ENCODE measurements at regions not wholly inside any gene's neighbourhood (a gene's known extent, or its start where the extent isn't known, plus 50 kb on each side); places are given as distances from the start of the nearest gene placed in this dataset.

DNA sequence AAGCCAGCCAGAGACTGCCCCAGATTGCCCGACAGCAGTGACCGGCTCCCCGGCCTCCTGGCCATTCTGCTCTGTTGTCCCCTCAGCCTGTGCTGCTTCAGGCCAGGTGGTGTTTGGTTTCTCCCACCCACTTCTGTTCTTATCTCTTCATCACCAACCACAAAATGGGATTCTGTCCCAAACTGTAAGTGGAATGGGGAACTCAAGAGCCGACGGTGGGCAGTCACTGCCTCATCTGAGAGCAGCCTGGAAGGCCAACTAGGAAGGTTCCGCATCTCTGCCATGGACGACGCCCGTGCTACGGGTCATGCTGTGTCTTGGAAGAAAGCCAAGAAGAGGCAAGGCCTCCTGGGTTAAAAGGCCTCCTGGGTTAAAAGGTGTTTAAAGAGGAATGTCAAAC is 219.0 kb upstream of the PIK3R1 start:
- no peak overlapping the region for H2BK12ac ChIP-seq (ENCODE audit: low read length)
- H3K14ac ChIP-seq (ENCODE audit: low read length) = no peak overlapping the region
- no peaks in the 10 kb centered on the region for H3K9me3 ChIP-seq (replicated peaks in 1 of 2; ENCODE audit: control insufficient read depth in 2 of 2, insufficient read depth in 1 of 2, low read depth in 1 of 2, low read length in 2 of 2)
- no peak overlapping the region for H3K18ac ChIP-seq (ENCODE audit: low read length)
- H3K79me1 ChIP-seq (ENCODE audit: low read depth, low read length) = no peaks in the 10 kb centered on the region
- no peak overlapping the region for H2AK5ac ChIP-seq (ENCODE audit: low read depth, low read length)
- no peak overlapping the region for H4K8ac ChIP-seq (ENCODE audit: low read depth, low read length)
- no peaks in the 10 kb centered on the region for H3K4me1 ChIP-seq (ENCODE audit: control insufficient read depth in 2 of 2, insufficient read depth in 1 of 2, low read depth in 1 of 2, low read length in 2 of 2)
- no peak overlapping the region for H2AFZ ChIP-seq (ENCODE audit: low read length)
- no peak overlapping the region for H2BK5ac ChIP-seq (ENCODE audit: low read length)
- no peak overlapping the region for H3K9ac ChIP-seq (ENCODE audit: low read depth, low read length, poor library complexity)
- H2BK120ac ChIP-seq (ENCODE audit: low read depth, low read length) = no peak overlapping the region
- no peak overlapping the region for H2BK15ac ChIP-seq (ENCODE audit: low read length)
- no peak overlapping the region for H3K23ac ChIP-seq (ENCODE audit: low read depth, low read length, poor library complexity)
- no peak for DNase-seq (ENCODE audit: low spot score)
- no peak overlapping the region for H3K27ac ChIP-seq (replicated peaks; ENCODE audit: low read length)
- H4K91ac ChIP-seq (ENCODE audit: low read depth, low read length, poor library complexity) = no peak overlapping the region
- H3K36me3 ChIP-seq (replicated peaks in 1 of 2; ENCODE audit: control insufficient read depth in 2 of 2, insufficient read depth in 2 of 2, low read length in 2 of 2) = no peaks in the 10 kb centered on the region
- no peaks in the 10 kb centered on the region for H3K27me3 ChIP-seq (ENCODE audit: control insufficient read depth in 3 of 3, insufficient read depth in 3 of 3, low read depth in 1 of 3, low read length in 3 of 3)
- WGBS, 2 donors (ENCODE audit: extremely low coverage in 2 of 2, insufficient read length in 2 of 2, insufficient replicate concordance in 1 of 2) = no CpG with 5 or more reads among the region's 10 CpGs
- no peak overlapping the region for H3K4ac ChIP-seq (ENCODE audit: low read length)
- no peak overlapping the region for H3K4me3 ChIP-seq (ENCODE audit: low read length in 2 of 2)
- H3K4me2 ChIP-seq (ENCODE audit: insufficient read depth, low read length, poor library complexity, severe bottlenecking) = no peak overlapping the region

DNA sequence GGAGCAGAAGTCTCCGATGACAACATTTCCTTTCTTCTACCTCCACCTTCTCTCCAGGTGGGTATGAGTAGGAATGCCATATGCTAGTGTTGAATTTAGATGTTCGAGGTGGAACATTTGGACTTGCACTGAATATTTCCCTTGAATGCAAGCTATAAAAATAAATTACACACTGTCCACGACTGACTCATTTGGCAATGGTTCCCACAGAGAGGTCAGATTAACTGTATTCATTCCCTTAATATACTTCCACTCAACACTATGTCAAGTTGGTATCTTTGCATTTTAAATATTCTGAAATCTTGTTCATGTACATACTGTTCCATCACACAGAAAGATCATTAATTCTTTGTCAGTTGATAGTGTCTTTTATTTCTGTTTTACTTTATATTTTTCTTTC is 222.6 kb upstream of the PIK3R1 start:
- Histone ChIP-seq H3K4me3 (ENCODE audit: low read length in 2 of 2) (no peak overlapping the region), H3K14ac (ENCODE audit: low read length) (no peak overlapping the region), H3K18ac (ENCODE audit: low read length) (no peak overlapping the region), H3K27ac (replicated peaks; ENCODE audit: low read length) (no peak overlapping the region), H3K9me3 (replicated peaks in 1 of 2; ENCODE audit: control insufficient read depth in 2 of 2, insufficient read depth in 1 of 2, low read depth in 1 of 2, low read length in 2 of 2) (no peaks in the 10 kb centered on the region), H3K4me2 (ENCODE audit: insufficient read depth, low read length, poor library complexity, severe bottlenecking) (no peak overlapping the region), H4K8ac (ENCODE audit: low read depth, low read length) (no peak overlapping the region), H3K27me3 (ENCODE audit: control insufficient read depth in 3 of 3, insufficient read depth in 3 of 3, low read depth in 1 of 3, low read length in 3 of 3) (no peaks in the 10 kb centered on the region), H2BK120ac (ENCODE audit: low read depth, low read length) (no peak overlapping the region), H3K36me3 (replicated peaks in 1 of 2; ENCODE audit: control insufficient read depth in 2 of 2, insufficient read depth in 2 of 2, low read length in 2 of 2) (no peaks in the 10 kb centered on the region), H3K4ac (ENCODE audit: low read length) (no peak overlapping the region), H4K91ac (ENCODE audit: low read depth, low read length, poor library complexity) (no peak overlapping the region), H3K23ac (ENCODE audit: low read depth, low read length, poor library complexity) (no peak overlapping the region), H2BK5ac (ENCODE audit: low read length) (no peak overlapping the region), H2AFZ (ENCODE audit: low read length) (no peak overlapping the region), H2BK15ac (ENCODE audit: low read length) (no peak overlapping the region), H2AK5ac (ENCODE audit: low read depth, low read length) (no peak overlapping the region), H2BK12ac (ENCODE audit: low read length) (no peak overlapping the region), H3K9ac (ENCODE audit: low read depth, low read length, poor library complexity) (no peak overlapping the region), H3K79me1 (ENCODE audit: low read depth, low read length) (no peaks in the 10 kb centered on the region), H3K4me1 (ENCODE audit: control insufficient read depth in 2 of 2, insufficient read depth in 1 of 2, low read depth in 1 of 2, low read length in 2 of 2) (no peaks in the 10 kb centered on the region)
- no CpG with 5 or more reads among the region's 3 CpGs for WGBS, 2 donors (ENCODE audit: extremely low coverage in 2 of 2, insufficient read length in 2 of 2, insufficient replicate concordance in 1 of 2)
- DNase-seq (ENCODE audit: low spot score) = no peak

DNA sequence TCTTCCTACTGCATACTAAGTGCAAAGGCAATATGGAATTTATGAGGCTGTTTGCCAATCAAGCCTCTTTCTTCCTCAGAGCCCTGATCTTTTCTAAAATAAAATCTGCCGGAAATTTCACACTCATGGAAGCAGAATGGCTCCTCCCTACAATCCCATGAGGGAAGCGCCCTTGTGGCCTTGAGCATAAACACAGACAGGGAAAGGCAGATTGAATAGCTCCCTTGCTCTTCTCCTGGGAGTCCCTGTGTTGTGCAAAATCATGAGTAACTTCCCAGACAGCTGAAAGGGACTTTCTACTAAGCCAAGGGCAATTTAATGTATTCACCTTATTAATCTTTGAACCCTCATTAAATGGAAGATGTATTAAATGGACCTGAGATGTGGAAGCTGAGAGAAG is 226.1 kb upstream of the PIK3R1 start:
- Histone ChIP-seq H2AK5ac (ENCODE audit: low read depth, low read length) (no peak overlapping the region), H3K4me1 (ENCODE audit: control insufficient read depth in 2 of 2, insufficient read depth in 1 of 2, low read depth in 1 of 2, low read length in 2 of 2) (no peaks in the 10 kb centered on the region), H3K4ac (ENCODE audit: low read length) (no peak overlapping the region), H3K18ac (ENCODE audit: low read length) (no peak overlapping the region), H3K4me3 (ENCODE audit: low read length in 2 of 2) (no peak overlapping the region), H2BK120ac (ENCODE audit: low read depth, low read length) (no peak overlapping the region), H4K8ac (ENCODE audit: low read depth, low read length) (no peak overlapping the region), H3K27ac (replicated peaks; ENCODE audit: low read length) (no peak overlapping the region), H3K27me3 (ENCODE audit: control insufficient read depth in 3 of 3, insufficient read depth in 3 of 3, low read depth in 1 of 3, low read length in 3 of 3) (no peaks in the 10 kb centered on the region), H2BK15ac (ENCODE audit: low read length) (no peak overlapping the region), H2BK5ac (ENCODE audit: low read length) (no peak overlapping the region), H4K91ac (ENCODE audit: low read depth, low read length, poor library complexity) (no peak overlapping the region), H3K36me3 (replicated peaks in 1 of 2; ENCODE audit: control insufficient read depth in 2 of 2, insufficient read depth in 2 of 2, low read length in 2 of 2) (no peaks in the 10 kb centered on the region), H3K9me3 (replicated peaks in 1 of 2; ENCODE audit: control insufficient read depth in 2 of 2, insufficient read depth in 1 of 2, low read depth in 1 of 2, low read length in 2 of 2) (no peaks in the 10 kb centered on the region), H3K4me2 (ENCODE audit: insufficient read depth, low read length, poor library complexity, severe bottlenecking) (no peak overlapping the region), H3K23ac (ENCODE audit: low read depth, low read length, poor library complexity) (no peak overlapping the region), H2AFZ (ENCODE audit: low read length) (peak overlapping the region; percentile 38), H3K9ac (ENCODE audit: low read depth, low read length, poor library complexity) (no peak overlapping the region), H3K14ac (ENCODE audit: low read length) (no peak overlapping the region), H3K79me1 (ENCODE audit: low read depth, low read length) (no peaks in the 10 kb centered on the region), H2BK12ac (ENCODE audit: low read length) (no peak overlapping the region)
- no CpG with 5 or more reads among the region's 2 CpGs for WGBS, 2 donors (ENCODE audit: extremely low coverage in 2 of 2, insufficient read length in 2 of 2, insufficient replicate concordance in 1 of 2)
- DNase-seq (ENCODE audit: low spot score) = no peak

DNA sequence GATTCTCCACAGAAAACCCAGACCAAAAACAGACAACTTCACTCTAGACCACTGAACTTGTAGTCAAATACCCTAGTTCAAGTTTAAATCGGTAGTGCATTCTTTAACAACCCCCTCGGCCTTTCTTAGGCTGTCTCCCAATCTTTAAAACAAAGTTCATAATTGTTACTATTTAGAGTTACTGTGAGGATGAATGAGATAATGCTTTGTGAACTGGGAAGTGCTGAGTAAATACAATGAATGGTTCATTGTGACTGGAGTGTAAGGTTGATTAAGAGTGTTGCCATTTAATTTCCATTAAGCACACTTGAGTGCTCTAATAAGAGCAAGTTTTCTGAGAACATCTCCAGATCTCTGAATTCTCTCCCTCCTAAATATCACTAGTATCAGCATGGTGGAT is 228.8 kb upstream of the PIK3R1 start:
- no peak overlapping the region for H2AFZ ChIP-seq (ENCODE audit: low read length)

More for the DNA sequence above, 228.8 kb upstream of the PIK3R1 start:
- H3K9me3 ChIP-seq (replicated peaks in 1 of 2; ENCODE audit: control insufficient read depth in 2 of 2, insufficient read depth in 1 of 2, low read depth in 1 of 2, low read length in 2 of 2) = no peaks in the 10 kb centered on the region
- H3K4me3 ChIP-seq (ENCODE audit: low read length in 2 of 2) = no peak overlapping the region
- H3K4me1 ChIP-seq (ENCODE audit: control insufficient read depth in 2 of 2, insufficient read depth in 1 of 2, low read depth in 1 of 2, low read length in 2 of 2) = no peaks in the 10 kb centered on the region
- H4K91ac ChIP-seq (ENCODE audit: low read depth, low read length, poor library complexity) = no peak overlapping the region
- no peaks in the 10 kb centered on the region for H3K27me3 ChIP-seq (ENCODE audit: control insufficient read depth in 3 of 3, insufficient read depth in 3 of 3, low read depth in 1 of 3, low read length in 3 of 3)
- no peaks in the 10 kb centered on the region for H3K36me3 ChIP-seq (replicated peaks in 1 of 2; ENCODE audit: control insufficient read depth in 2 of 2, insufficient read depth in 2 of 2, low read length in 2 of 2)
- H3K23ac ChIP-seq (ENCODE audit: low read depth, low read length, poor library complexity) = no peak overlapping the region
- no peak overlapping the region for H3K14ac ChIP-seq (ENCODE audit: low read length)
- no peaks in the 10 kb centered on the region for H3K79me1 ChIP-seq (ENCODE audit: low read depth, low read length)
- WGBS, 2 donors (ENCODE audit: extremely low coverage in 2 of 2, insufficient read length in 2 of 2, insufficient replicate concordance in 1 of 2) = no CpG with 5 or more reads among the region's 2 CpGs
- H3K18ac ChIP-seq (ENCODE audit: low read length) = no peak overlapping the region
- H2BK120ac ChIP-seq (ENCODE audit: low read depth, low read length) = no peak overlapping the region
- no peak overlapping the region for H3K4me2 ChIP-seq (ENCODE audit: insufficient read depth, low read length, poor library complexity, severe bottlenecking)
- H2AK5ac ChIP-seq (ENCODE audit: low read depth, low read length) = no peak overlapping the region
- H3K27ac ChIP-seq (replicated peaks; ENCODE audit: low read length) = no peak overlapping the region
- no peak overlapping the region for H2BK15ac ChIP-seq (ENCODE audit: low read length)
- DNase-seq (ENCODE audit: low spot score) = no peak
- no peak overlapping the region for H3K9ac ChIP-seq (ENCODE audit: low read depth, low read length, poor library complexity)
- no peak overlapping the region for H4K8ac ChIP-seq (ENCODE audit: low read depth, low read length)
- H3K4ac ChIP-seq (ENCODE audit: low read length) = no peak overlapping the region
- H2BK5ac ChIP-seq (ENCODE audit: low read length) = no peak overlapping the region
- no peak overlapping the region for H2BK12ac ChIP-seq (ENCODE audit: low read length)
